ENCODE measurements at regions not wholly inside any gene's neighbourhood (a gene's known extent, or its start where the extent isn't known, plus 50 kb on each side); places are given as distances from the start of the nearest gene placed in this dataset.

DNA sequence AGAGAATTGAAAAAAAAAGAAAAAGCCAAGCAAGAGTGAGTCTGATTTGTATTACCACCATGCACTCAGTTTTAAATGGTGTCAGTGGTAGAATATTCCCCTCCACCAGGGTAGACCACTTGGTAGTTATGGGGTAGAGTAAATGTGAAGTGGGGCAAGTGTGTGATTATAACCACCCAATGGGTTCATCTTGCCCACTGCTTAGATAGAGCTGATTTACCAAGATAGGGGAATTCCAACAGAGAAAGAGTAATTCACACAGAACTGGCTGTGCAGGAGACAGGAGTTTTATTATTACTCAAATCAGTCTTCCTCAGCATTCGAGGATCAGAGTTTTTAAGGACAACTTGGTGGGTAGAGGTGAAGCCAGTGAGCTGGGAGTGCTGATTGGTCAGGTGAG, 113.3 kb upstream of the RAI14 start:
- TF ChIP-seq, protein P1, sequence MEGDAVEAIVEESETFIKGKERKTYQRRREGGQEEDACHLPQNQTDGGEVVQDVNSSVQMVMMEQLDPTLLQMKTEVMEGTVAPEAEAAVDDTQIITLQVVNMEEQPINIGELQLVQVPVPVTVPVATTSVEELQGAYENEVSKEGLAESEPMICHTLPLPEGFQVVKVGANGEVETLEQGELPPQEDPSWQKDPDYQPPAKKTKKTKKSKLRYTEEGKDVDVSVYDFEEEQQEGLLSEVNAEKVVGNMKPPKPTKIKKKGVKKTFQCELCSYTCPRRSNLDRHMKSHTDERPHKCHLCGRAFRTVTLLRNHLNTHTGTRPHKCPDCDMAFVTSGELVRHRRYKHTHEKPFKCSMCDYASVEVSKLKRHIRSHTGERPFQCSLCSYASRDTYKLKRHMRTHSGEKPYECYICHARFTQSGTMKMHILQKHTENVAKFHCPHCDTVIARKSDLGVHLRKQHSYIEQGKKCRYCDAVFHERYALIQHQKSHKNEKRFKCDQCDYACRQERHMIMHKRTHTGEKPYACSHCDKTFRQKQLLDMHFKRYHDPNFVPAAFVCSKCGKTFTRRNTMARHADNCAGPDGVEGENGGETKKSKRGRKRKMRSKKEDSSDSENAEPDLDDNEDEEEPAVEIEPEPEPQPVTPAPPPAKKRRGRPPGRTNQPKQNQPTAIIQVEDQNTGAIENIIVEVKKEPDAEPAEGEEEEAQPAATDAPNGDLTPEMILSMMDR (conservative IDR thresholded peaks at IDR 0.05): no peak
- H3K27ac ChIP-seq: no peak overlapping the region

- no peak overlapping the region for H3K27ac ChIP-seq
- TF ChIP-seq, protein P1 (conservative IDR thresholded peaks at IDR 0.05): no peak
Observed at GRCh38 chr5:34543687-34544086, 112.4 kb upstream of the RAI14 start.

GRCh38 chr5:34544403-34544802, 111.7 kb upstream of the RAI14 start:
- TF ChIP-seq, protein P1 (conservative IDR thresholded peaks at IDR 0.05): no peak
- no peak overlapping the region for H3K27ac ChIP-seq

DNA sequence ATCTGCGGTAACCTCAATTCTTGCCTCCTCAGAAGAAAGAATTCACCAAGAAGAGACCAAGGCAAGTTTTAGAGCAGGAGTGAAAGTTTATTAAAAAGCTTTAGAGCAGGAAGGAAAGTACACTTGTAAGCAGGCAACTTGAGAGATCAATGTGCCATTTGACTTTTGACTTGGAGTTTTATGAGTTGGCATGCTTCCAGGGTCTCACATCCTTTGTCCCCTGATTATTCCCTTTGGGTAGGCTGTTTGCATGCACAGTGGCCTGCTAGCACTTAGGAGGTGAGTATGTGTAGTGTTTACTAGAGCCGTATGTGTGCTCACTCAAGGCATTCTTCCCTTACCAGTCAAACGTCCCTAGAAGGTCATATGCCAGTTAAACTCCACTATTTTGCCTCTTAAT, 111.0 kb upstream of the RAI14 start:
- TF ChIP-seq, protein P1 (conservative IDR thresholded peaks at IDR 0.05): no peak
- no peak overlapping the region for H3K27ac ChIP-seq

GRCh38 chr5:34545626-34546025, 110.5 kb upstream of the RAI14 start:
- TF ChIP-seq, protein P1 (conservative IDR thresholded peaks at IDR 0.05): no peak
- H3K27ac ChIP-seq: no peak overlapping the region

DNA sequence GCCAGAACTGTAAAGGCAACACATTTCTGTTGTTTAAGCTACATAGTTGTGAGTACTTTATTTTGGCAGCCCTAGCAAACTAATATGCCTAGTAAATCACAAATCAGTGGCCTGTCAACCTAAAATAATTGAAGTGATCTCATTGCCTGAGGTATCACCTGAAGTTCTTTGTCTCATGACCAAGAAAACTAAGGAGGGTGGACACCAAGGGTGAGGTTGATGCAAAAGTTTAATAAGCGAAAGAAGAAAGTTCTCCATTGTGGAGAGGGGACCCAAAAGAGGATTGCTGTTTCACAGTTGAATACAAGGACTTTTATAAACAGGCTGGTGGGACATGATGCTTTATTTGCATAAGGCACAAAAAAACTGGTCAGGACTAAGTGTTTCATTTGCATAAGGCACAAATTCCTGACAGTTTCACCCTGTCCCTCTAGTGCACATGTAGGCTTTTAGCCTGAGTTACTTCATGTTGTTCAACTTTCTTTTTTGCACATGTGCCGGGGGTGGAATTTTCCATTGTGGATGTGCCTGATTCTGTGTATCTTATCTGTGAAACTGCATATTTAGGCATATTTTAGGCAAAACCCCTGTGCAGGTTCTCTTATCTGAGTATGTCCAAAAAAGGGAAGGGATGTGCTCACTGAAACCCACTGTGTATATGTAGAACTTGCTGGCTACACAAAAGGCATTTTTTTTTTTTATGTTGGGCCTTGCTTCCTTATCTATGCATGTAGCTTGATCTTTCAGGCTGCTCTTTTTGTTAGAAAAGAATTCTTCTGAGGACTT, 108.6 kb upstream of the RAI14 start:
- no peak overlapping the region for H3K27ac ChIP-seq
- TF ChIP-seq, protein P1 (conservative IDR thresholded peaks at IDR 0.05): no peak

- H3K27ac ChIP-seq: no peak overlapping the region
Observed at GRCh38 chr5:34548086-34548403, 108.1 kb upstream of the RAI14 start.

More at GRCh38 chr5:34548086-34548403, 108.1 kb upstream of the RAI14 start:
- TF ChIP-seq, protein P1 (conservative IDR thresholded peaks at IDR 0.05): no peak

Data from VCaP (cell line).